ENCODE measurements at regions not wholly inside any gene's neighbourhood (a gene's known extent, or its start where the extent isn't known, plus 50 kb on each side); places are given as distances from the start of the nearest gene placed in this dataset.
"Not testable (repeated sequence)": the region's sequence is repeated elsewhere in the genome, so short reads cannot be mapped to it uniquely, and the experiment has no call there.

GRCh38 chr4:79552311-79552710 lies 144.3 kb upstream of the GK2 start:
- H3K9ac ChIP-seq (ENCODE audit: insufficient read depth in 1 of 2, low read length in 2 of 2), result no peak overlapping the region
- H3K9me3 ChIP-seq (ENCODE audit: control insufficient read depth in 4 of 4, insufficient read depth in 3 of 4, low read length in 3 of 4), result peaks cover 0 to 2% (median 0%) of the 10 kb centered on the region in 4 donors
- DNase-seq (no peak), ATAC-seq (ENCODE audit: insufficient read depth, low FRiP score) (no peak)
- no peaks in the 10 kb centered on the region for H3K27me3 ChIP-seq (ENCODE audit: control insufficient read depth in 3 of 3, insufficient read depth in 3 of 3, low read length in 2 of 3)
- no peaks in the 10 kb centered on the region for H3K4me1 ChIP-seq (ENCODE audit: control insufficient read depth in 5 of 5, insufficient read depth in 5 of 5, low read length in 5 of 5)
- no peaks in the 10 kb centered on the region for H3K36me3 ChIP-seq (ENCODE audit: control insufficient read depth in 4 of 4, insufficient read depth in 4 of 4, low read length in 4 of 4)
- H3K4me3 ChIP-seq, result no peak overlapping the region
- H3K27ac ChIP-seq (ENCODE audit: low read depth in 1 of 2, low read length in 1 of 2), result no peak overlapping the region
- TF ChIP-seq CTCF (IDR thresholded peaks at IDR 0.05; ENCODE audit: control extremely low read depth, extremely low read depth), result no peak

GRCh38 chr4:79551555-79551954 lies 143.5 kb upstream of the GK2 start:
- no peak overlapping the region for H3K27ac ChIP-seq (ENCODE audit: low read depth in 1 of 2, low read length in 1 of 2)
- H3K9ac ChIP-seq (ENCODE audit: insufficient read depth in 1 of 2, low read length in 2 of 2), result no peak overlapping the region
- no peak overlapping the region for H3K4me3 ChIP-seq
- H3K9me3 ChIP-seq (ENCODE audit: control insufficient read depth in 4 of 4, insufficient read depth in 3 of 4, low read length in 3 of 4), result peaks cover 0 to 2% (median 0%) of the 10 kb centered on the region in 4 donors
- H3K36me3 ChIP-seq (ENCODE audit: control insufficient read depth in 4 of 4, insufficient read depth in 4 of 4, low read length in 4 of 4), result no peaks in the 10 kb centered on the region
- DNase-seq (no peak), ATAC-seq (ENCODE audit: insufficient read depth, low FRiP score) (no peak)
- no peaks in the 10 kb centered on the region for H3K4me1 ChIP-seq (ENCODE audit: control insufficient read depth in 5 of 5, insufficient read depth in 5 of 5, low read length in 5 of 5)
- 56 to 73% methylated on average over 5 of the region's 5 CpGs for WGBS, 2 donors
- TF ChIP-seq CTCF (IDR thresholded peaks at IDR 0.05; ENCODE audit: control extremely low read depth, extremely low read depth), result no peak
- peaks cover 0 to 2% (median 0%) of the 10 kb centered on the region in 3 donors for H3K27me3 ChIP-seq (ENCODE audit: control insufficient read depth in 3 of 3, insufficient read depth in 3 of 3, low read length in 2 of 3)

- H3K9ac ChIP-seq (ENCODE audit: insufficient read depth in 1 of 2, low read length in 2 of 2), result no peak overlapping the region
- no peak overlapping the region for H3K4me3 ChIP-seq
- H3K27me3 ChIP-seq (ENCODE audit: control insufficient read depth in 3 of 3, insufficient read depth in 3 of 3, low read length in 2 of 3), result peaks cover 0 to 2% (median 0%) of the 10 kb centered on the region in 3 donors
- DNase-seq (no peak), ATAC-seq (ENCODE audit: insufficient read depth, low FRiP score) (no peak)
- no peaks in the 10 kb centered on the region for H3K4me1 ChIP-seq (ENCODE audit: control insufficient read depth in 5 of 5, insufficient read depth in 5 of 5, low read length in 5 of 5)
- no peak for TF ChIP-seq CTCF (IDR thresholded peaks at IDR 0.05; ENCODE audit: control extremely low read depth, extremely low read depth)
- no peak overlapping the region for H3K27ac ChIP-seq (ENCODE audit: low read depth in 1 of 2, low read length in 1 of 2)
- WGBS, 2 donors, result 64 to 78% methylated on average over 3 of the region's 3 CpGs
- H3K9me3 ChIP-seq (ENCODE audit: control insufficient read depth in 4 of 4, insufficient read depth in 3 of 4, low read length in 3 of 4), result peaks cover 0 to 2% (median 0%) of the 10 kb centered on the region in 4 donors
- no peaks in the 10 kb centered on the region for H3K36me3 ChIP-seq (ENCODE audit: control insufficient read depth in 4 of 4, insufficient read depth in 4 of 4, low read length in 4 of 4)
Observed at GRCh38 chr4:79547851-79548250, 139.8 kb upstream of the GK2 start.

GRCh38 chr4:79545292-79545691 lies 137.3 kb upstream of the GK2 start:
- H3K4me1 ChIP-seq (ENCODE audit: control insufficient read depth in 5 of 5, insufficient read depth in 5 of 5, low read length in 5 of 5); H3K9me3 ChIP-seq (ENCODE audit: control insufficient read depth in 4 of 4, insufficient read depth in 3 of 4, low read length in 3 of 4); ATAC-seq (ENCODE audit: insufficient read depth, low FRiP score); H3K27me3 ChIP-seq (ENCODE audit: control insufficient read depth in 3 of 3, insufficient read depth in 3 of 3, low read length in 2 of 3); H3K36me3 ChIP-seq (ENCODE audit: control insufficient read depth in 4 of 4, insufficient read depth in 4 of 4, low read length in 4 of 4); DNase-seq; H3K9ac ChIP-seq (ENCODE audit: insufficient read depth in 1 of 2, low read length in 2 of 2); H3K27ac ChIP-seq (ENCODE audit: low read depth in 1 of 2, low read length in 1 of 2); H3K4me3 ChIP-seq: not testable (repeated sequence)
- 71 to 74% methylated on average over 1 of the region's 1 CpG for WGBS, 2 donors

Measured in lung (tissue), 11 donors.